Amygdala (tissue), 56 donors: ENCODE measurements at regions not wholly inside any gene's neighbourhood (a gene's known extent, or its start where the extent isn't known, plus 50 kb on each side); places are given as distances from the start of the nearest gene placed in this dataset.

Source experiments
- DNase-seq, 56 donors: peaks; one replicate each; lab custom pipeline; 2025; lab: John Stamatoyannopoulos, UW

DNA sequence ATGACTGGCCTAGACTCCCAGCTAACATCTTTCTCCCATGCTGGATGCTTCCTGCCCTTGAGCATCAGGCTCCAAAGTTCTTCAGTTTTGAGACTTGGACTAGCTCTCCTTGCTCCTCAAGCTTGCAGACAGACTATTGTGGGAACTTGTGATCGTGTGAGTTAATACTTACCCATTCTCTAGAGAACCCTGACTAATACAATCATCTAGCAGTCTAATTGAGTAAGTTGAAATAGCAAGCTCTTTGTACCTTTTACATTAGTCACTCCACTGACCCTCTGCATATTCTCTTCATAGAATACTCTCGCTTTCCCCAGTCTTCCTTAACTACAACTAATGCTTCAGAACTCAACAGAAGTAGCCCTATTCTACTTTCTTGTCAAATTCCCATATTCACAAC lies 434.6 kb upstream of the NXPH2 start:
- DNase-seq: no peak

DNA sequence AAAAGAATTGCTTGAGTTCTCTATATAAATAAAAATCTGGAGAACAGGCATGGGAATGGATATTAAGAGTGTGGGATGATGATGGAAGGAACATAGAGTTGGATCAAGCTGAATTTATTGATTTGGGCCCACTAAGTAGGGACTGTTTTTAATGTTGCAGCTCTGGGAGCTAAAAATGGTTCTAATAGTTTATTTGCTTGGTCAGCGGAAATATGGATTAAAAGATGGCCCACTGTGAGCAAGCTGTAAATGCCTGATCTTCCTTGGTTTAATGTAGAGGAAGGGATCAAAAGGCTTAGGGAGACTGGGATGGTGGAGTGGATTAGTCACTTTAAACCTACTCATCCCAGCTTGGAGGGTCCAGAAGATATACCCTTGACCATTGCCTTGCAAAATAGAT lies 429.4 kb upstream of the NXPH2 start:
- no peak for DNase-seq

DNA sequence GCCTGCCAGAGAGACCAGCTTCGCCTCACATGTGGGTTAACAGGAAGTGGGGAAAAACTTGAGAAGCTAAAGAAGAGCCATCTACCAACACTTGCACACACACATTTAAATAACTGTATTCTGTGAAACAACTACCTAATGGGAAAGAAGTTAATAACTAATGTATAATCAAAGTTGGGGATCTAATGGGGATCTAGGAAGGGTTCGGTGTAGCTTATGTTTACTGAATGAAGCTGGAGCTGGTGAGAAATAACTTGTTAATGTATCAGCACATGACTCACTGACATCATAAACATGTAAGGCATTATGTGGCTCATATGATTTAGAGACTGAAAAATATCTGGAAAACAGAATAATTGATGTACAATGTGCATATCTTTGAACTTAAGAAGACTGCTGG lies 421.3 kb upstream of the NXPH2 start:
- DNase-seq: no peak

DNA sequence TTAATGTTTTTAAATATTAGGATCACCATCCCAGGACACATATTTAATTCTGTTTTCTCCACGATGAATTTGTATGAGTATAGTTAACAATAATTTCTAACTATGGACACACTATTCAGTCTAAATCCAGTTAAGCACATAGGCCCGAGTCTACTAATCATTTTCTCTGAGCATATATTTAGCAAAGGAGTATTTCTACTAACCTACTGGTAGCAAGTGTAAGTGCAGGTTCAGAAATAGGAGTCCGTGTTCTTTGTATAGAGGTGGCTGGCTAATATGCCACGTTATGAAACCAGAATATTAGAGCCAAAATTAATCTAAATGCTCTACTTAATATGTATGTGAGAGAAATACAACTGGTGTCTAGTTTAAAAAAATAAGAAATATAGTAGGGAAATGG lies 416.6 kb upstream of the NXPH2 start:
- DNase-seq: no peak

DNA sequence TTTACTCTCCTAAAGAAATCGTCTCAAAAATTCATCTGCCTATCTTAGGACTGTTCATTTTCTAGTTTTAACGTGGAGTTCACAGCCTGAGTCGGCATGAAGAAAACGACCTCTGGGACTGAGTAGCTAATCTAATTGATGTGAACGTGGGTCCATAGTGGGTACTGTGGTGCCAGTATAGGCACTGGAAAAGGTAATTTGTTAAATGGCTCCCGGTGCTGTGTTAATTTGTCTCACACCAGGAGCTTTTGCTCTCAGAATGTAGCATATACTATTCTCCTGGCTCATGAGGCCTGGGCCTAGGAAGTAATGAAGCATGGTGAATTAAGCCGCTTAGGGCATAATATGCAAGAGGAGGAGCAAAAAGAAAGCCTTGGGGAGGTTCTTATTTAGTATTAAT lies 414.4 kb upstream of the NXPH2 start:
- DNase-seq: no peak

DNA sequence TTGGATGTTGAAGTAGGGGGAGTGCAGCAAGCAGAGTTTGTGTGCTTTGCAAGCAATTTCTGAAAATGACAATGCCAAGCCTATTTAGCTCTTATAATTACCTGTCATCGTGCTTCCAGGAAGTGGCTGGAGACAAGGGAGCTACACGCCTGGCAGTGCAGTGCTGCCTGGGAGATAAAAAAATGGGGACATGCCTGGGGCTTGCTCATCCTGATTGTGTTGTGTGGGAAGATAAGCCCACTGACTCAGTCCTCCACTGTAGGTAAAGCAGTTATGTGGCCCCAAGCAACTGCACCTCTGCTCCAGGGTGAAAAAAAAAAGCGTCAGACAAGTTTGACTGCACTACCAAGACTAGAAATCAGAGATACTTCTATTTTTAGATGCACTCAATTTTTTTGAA lies 396.9 kb upstream of the NXPH2 start:
- no peak for DNase-seq

DNA sequence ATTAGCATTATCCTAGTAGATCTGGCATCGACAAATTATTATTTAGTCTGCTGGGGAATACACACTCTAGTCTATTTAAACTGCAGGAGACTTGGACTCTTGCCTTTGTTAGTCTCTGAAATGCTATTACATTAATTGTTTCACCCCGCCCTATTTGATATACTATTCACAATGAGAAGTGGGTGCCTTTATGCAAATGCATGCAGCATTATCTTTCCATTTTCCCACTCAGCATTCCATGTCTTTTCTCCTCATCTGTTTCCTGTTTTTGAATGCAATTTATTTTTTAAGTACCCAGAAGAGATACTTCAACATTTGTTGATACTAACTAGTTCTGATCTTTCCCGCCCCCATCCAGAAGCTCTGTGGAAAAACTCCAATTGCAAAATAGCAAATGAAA lies 395.3 kb upstream of the NXPH2 start:
- peak in 2 of 56 donors; percentile 3 to 14 for DNase-seq

DNA sequence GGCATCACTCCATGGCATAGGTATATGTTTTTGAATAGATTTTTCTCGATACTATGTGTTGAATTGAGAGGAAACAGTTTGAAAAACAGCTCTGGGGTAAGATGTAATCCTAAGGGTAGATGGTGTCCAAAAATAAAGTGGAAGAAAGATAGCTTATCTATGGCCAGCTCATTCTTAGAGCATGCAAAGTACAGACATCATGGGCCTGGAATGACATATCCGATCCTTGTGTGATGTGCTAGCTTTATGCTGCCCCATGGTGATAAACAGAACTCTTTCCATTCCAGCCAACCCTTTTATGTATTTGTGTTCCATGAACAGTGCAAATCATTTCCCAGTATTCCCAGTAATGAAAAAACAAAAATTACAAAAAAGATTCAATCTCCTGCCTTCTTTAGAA lies 390.2 kb upstream of the NXPH2 start:
- DNase-seq: no peak

DNA sequence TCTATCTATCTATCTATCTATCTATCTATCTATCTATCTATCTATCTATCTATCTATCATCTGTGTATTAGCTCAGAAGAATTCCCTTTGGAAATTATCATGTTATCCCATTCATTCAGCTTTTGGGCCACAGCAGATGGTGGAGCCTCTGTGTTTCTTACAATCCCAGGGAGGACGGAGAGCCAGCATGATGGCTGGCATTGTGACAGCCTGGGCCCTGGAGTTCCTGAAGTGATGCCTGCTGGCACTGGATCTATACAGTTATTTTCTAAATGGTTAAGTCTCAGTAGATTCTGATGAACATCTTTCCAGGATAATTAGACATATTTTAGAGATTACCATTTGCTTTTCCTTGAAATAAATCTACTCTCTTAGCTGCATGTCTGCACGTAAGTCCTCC lies 385.4 kb upstream of the NXPH2 start:
- DNase-seq: peak in 1 of 56 donors; percentile 1

DNA sequence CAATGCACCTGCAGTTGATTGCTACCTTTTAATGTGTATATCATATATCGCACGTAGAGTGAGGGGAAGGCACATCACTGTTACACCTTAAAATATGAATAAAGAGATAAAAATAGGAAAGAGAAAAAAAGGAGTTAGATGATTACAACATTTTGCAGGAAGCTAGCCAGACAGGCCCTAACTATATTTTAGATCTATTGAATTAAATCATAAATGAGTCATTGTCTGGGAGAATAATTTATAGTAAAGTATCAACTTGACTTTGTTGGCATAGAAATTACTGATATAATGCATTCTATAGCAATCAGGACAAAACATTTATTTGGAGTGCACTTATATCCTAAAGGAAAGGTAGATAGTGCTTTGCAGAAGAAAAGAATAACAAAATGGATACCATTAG lies 384.9 kb upstream of the NXPH2 start:
- DNase-seq: no peak

DNA sequence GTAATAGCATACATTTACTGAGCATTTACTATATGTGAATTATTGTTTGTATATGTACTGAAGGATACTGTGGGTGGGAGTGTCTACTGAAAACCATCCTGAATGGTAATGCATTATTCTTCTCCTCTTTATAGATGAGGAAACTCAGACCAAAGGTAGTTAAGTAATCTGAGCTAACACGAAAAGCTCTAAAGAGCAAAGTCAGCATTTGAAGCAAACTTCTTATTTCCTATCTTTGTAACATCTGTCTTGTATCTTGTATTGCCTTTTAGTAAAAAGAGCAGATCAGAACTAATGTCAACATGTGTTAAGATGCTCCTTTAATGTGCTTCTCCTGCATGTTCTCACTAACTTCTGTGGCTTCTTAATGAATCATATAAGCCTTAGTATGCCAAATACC lies 382.8 kb upstream of the NXPH2 start:
- no peak for DNase-seq

DNA sequence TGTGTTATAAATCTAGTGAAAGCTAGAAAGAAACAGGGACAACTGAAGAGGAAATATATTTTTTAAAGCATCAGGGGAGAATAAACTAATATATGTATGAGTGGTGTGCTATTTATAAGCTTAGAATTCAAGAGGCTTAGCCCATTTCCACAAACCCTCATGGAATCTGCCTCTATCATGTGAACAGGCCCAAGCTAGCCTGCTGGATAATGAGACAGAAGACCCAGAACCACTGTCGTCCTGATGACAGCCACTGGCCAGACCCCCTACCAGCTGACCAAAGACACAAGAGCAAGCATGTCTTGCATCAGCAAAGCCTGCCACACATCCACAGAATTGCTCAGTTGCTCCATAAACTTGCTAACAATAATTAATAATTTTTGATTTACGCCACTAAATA lies 382.3 kb upstream of the NXPH2 start:
- no peak for DNase-seq

DNA sequence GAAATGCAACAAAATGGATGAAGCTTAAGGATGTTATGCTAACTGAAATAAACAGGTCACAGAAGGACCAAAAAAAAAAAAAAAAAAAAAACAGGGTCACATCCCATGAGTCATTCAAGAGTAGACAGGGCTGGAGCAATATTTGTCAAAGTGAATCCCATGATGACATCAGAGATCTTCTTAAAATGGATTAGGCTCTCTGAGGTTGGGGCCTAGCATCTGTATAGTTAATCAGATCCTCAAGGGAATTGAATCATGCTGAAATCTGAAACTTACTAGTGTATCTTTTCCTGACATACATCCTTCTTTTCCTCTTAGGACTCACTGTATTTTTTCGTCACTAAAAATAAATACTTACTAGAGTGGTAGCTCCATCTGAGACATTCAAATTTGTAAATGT lies 380.6 kb upstream of the NXPH2 start:
- DNase-seq: no peak

DNA sequence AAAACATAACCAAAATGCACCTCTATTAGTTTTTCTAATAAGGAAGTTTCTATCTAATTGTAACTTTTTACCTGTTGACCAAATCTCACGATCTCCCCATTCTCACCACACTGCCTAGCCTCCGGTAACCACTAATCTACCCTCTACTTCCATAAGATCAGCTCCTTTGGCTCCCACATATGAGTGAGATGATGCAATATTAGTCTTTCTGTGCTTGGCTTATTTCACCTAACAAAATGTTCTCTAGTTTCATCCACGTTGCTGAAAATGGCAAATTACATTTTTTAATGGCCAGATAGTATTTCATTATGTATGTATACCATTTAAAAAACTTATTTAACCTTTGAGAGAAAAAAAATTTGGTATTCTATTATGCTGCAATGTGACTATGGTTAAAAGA lies 379.0 kb upstream of the NXPH2 start:
- DNase-seq: no peak

DNA sequence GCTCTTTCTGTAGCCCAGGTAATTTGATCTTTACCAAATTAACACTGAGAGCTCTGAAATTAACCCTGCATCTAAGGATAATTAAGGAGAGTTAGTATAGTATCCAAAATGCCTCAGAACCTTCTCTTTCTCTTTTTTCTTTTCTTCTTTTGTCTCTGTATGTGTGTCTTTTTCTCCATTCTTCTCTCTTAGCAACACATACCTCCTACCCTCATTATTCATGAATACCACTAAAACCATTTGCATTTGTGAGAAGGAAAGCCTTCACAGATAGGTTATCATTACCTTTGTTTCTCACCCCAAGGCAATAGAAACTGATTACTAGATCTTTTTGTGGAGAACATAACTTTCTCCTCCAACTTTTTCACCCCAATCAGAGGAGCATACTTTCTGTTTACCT lies 376.5 kb upstream of the NXPH2 start:
- no peak for DNase-seq

DNA sequence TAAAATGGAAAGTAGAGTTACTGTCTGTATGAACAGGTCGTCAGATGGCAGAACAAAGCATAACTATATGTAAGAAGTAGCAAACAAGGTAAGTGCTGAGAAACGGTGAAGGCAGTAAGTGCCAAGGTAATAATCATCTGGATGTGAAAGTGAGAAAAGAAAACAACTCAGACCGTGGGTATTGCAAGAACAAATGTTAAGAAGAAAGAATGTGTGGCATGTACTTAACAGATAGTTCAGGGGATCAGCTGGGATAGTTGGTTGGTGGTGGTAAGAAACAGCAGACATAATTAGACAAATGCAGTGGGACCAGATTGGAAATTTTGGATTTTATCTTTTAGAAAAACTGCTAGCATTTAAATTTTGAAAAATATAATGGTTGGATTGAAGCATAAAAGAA lies 375.8 kb upstream of the NXPH2 start:
- no peak for DNase-seq

DNA sequence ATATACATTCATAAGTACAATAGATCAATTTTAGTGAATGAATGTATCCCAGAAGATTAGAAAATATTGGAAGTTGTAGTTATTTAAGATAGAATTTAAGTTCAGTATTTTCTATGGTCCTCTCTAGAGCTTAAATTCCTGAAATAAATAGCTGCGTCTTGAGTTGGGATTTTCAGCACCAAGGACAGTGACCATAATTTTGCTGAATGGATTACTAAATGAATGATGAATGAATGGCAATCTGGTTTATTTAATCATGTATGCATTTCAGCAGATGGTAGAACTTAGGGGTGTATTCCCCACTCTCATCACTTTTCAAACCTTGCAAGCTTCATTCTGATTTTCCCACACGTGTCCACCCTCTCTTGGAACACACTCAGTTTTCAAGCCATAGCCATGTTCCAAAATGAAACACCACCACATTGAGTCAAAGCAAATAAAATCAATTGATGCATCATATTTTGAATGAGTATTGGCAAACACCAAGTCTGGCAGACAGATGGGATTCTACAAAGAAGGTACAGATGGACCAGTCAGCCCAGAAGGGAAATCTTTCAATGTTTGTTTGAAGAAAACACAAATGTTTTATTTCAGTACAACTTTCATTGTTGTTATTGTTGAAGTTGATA lies 362.2 kb upstream of the NXPH2 start:
- no peak for DNase-seq

DNA sequence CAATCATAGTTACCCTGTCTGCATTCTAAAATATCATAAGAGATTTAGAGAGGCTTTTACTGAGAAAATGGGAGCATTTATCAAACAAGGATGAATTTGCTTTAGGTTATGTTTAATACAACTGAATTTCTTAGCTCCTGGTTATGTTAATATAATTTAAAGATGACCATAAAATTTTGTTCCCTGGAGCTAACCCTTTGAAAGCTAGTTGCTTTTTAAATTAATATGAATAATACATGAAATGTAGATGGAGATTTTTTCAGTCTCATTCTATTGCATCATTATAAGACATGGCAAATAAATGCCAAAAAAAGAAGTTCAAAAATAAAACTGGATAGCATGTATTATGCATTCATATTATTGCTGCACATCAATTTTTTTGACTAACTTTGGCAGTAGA lies 344.1 kb upstream of the NXPH2 start:
- no peak for DNase-seq

DNA sequence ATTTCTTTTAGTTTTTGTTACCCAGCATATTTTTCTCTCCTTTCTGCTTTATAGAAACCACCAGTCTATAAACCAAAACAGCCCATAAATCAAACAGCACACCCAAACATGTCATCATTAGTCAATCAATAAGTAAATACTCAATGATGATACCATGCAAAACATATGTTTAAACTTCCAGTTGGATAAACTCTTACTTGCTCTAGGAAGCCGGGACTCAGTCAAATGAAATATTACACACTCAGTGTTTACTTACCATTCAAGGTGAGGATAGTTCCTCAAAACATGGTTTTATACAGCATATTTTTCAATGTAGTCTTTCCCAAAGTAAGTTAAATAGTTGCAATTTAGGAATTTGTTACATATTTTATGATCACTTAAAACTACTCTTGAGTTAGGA lies 343.6 kb upstream of the NXPH2 start:
- DNase-seq: no peak

DNA sequence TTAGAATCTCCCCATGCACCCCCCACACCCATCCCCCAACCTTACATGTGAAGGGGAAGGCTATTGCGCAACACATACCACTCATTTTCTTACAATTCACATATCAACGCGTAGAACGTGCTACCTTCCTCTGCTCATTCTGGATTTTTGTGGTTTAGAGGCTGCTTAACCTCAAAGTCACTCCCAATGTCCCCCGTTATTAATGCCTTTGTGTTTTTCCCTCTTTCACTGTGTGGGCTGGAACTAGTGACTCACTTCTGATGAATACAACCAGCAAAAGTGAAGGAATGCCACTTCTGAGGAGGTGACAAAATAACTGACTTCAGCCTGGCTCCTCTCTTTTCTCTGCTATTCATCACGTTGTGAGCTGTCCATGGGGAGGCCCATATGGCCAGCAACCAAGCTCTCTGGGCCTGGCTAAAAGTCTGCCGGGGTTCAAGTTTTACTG lies 342.5 kb upstream of the NXPH2 start:
- DNase-seq: no peak

DNA sequence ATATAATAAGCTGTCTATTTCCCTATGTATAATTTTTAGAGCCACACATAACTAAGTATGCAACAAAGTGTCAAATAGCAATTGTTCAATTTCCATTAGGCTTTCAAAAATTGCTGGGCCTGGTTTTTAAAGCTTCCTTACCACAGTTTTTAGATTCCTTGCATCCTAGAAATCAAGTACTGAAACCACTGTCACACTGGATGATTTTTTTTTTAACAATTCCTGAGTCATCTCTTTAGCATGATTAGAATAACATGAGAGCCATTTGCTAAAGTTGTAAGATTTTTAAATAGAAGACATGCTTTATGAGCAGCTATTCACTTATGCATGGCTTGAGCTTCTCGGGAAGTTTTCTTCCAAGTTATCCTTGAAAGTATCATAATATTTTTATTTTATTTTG lies 319.5 kb upstream of the NXPH2 start:
- no peak for DNase-seq

DNA sequence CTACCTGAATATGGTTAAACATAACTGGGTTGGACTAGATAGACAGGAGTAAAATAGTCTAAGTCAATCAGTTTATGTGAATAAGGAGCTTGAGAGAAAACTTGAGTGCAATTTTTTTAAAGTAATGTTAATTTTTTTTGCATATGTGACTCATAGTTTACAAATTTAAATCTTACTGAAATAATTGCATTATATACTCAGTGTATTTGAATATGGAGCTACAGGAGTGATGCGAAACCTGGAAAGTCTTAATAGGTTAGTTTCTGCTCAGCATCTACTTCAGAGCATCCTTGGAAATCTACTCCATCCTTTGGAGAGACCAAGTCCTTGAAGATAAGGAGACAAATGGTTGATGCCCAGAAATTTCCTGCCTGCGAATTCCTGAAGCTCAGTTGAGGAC lies 318.8 kb upstream of the NXPH2 start:
- no peak for DNase-seq

DNA sequence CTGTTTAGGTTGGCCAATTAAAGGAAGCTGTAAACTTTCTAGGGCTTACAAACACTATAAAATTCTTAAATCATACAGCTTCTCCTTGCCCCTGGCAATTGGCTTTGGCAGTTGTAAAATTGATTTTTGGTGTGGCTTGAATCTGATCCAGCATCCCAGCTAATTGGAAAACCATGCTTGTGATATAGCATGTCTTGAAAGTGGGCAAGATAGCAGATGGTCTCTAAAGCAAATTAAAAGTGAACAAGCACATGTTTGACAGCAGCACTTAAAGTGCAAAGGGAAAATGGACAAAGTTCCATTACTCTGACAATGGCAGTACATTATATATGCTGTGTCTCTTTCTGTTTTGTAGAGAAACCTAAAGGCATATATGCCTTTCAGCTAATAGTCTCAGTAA lies 302.9 kb upstream of the NXPH2 start:
- no peak for DNase-seq
